ENCODE measurements at regions not wholly inside any gene's neighbourhood (a gene's known extent, or its start where the extent isn't known, plus 50 kb on each side); places are given as distances from the start of the nearest gene placed in this dataset.

- no TSS peak for BruUV-seq (replicated peaks)
- in situ Hi-C loops (cut with HindIII; ENCODE audit: extremely low pct_ligation_motif_present, low pct_unique_long_range_greater_than_20kb), result no loop called here
- CTCF ChIA-PET (ENCODE audit: low intra/inter-chr PET ratio, low total read pairs), result no interaction called here
- Histone ChIP-seq H2AFZ (ENCODE audit: low read length) (no peak overlapping the region), H3K4me1 (ENCODE audit: insufficient read depth, low read length) (peaks cover 29% of the 10 kb centered on the region), H3K79me2 (ENCODE audit: insufficient read depth, low read length) (no peaks in the 10 kb centered on the region), H3K4me3 (replicated peaks in 1 of 3; ENCODE audit: insufficient read depth in 1 of 3, low read depth in 2 of 3, low read length in 3 of 3) (no peak overlapping the region), H3K9ac (ENCODE audit: insufficient read depth, low read depth, low read length) (no peak overlapping the region), H3K27me3 (ENCODE audit: control insufficient read depth in 1 of 2, insufficient read depth in 2 of 2, low read length in 2 of 2) (peaks cover 2 to 51% of the 10 kb centered on the region in 2 experiments; a peak in 4 of 5 replicates), H4K20me1 (ENCODE audit: insufficient read depth, low read length) (no peaks in the 10 kb centered on the region), H3K36me3 (replicated peaks in 1 of 2; ENCODE audit: control insufficient read depth in 1 of 2, insufficient read depth in 2 of 2, low read length in 2 of 2) (no peaks in the 10 kb centered on the region), H3K4me2 (ENCODE audit: low read depth, low read length) (no peak overlapping the region), H3K9me3 (ENCODE audit: low read length) (no peaks in the 10 kb centered on the region), H3K27ac (ENCODE audit: extremely low read length, insufficient read depth, low read length) (no peak overlapping the region)
- ATAC-seq (no peak), DNase-seq (ENCODE audit: low spot score) (no peak), FAIRE-seq (no peak)
- POLR2A ChIA-PET, result no interaction called here
- no peak for TF ChIP-seq ZFP37 (CRISPR knock-in tag; IDR thresholded peaks at IDR 0.05; ENCODE audit: borderline replicate concordance)
- no peak for TF ChIP-seq TCF7L2 (IDR thresholded peaks at IDR 0.05; ENCODE audit: low read depth, low read length)
- no peak for TF ChIP-seq XRCC5 (optimal IDR thresholded peaks at IDR 0.05; ENCODE audit: low read length)
- no peak for TF ChIP-seq ZNF720 (CRISPR knock-in tag; IDR thresholded peaks at IDR 0.05)
- intact Hi-C loops (cut with micrococcal nuclease; ENCODE audit: unreplicated experiment), result no loop called here
- 33% methylated on average over 2 of the region's 2 CpGs for WGBS (ENCODE audit: low lambda C conversion rate)
Measured at GRCh38 chr17:73826872-73827228, 182.6 kb upstream of the SDK2 start.

GRCh38 chr17:73827627-73828291 is 183.5 kb upstream of the SDK2 start:
- ChIA-PET POLR2A (no interaction called here), CTCF (ENCODE audit: low intra/inter-chr PET ratio, low total read pairs) (no interaction called here)
- intact Hi-C loops (cut with micrococcal nuclease; ENCODE audit: unreplicated experiment), result no loop called here
- Histone ChIP-seq H3K27ac (ENCODE audit: extremely low read length, insufficient read depth, low read length) (no peak overlapping the region), H3K4me1 (ENCODE audit: insufficient read depth, low read length) (peaks cover 29% of the 10 kb centered on the region), H3K79me2 (ENCODE audit: insufficient read depth, low read length) (no peaks in the 10 kb centered on the region), H3K4me2 (ENCODE audit: low read depth, low read length) (peak overlapping the region; percentile 21; the same call in 1 of the 2 replicates), H3K27me3 (ENCODE audit: control insufficient read depth in 1 of 2, insufficient read depth in 2 of 2, low read length in 2 of 2) (peaks cover 2 to 51% of the 10 kb centered on the region in 2 experiments; a peak in 4 of 5 replicates), H3K36me3 (replicated peaks in 1 of 2; ENCODE audit: control insufficient read depth in 1 of 2, insufficient read depth in 2 of 2, low read length in 2 of 2) (no peaks in the 10 kb centered on the region), H3K9me3 (ENCODE audit: low read length) (no peaks in the 10 kb centered on the region), H3K4me3 (replicated peaks in 1 of 3; ENCODE audit: insufficient read depth in 1 of 3, low read depth in 2 of 3, low read length in 3 of 3) (no peak overlapping the region), H3K9ac (ENCODE audit: insufficient read depth, low read depth, low read length) (no peak overlapping the region), H4K20me1 (ENCODE audit: insufficient read depth, low read length) (no peaks in the 10 kb centered on the region), H2AFZ (ENCODE audit: low read length) (no peak overlapping the region)
- in situ Hi-C loops (cut with HindIII; ENCODE audit: extremely low pct_ligation_motif_present, low pct_unique_long_range_greater_than_20kb), result no loop called here
- FAIRE-seq (no peak), DNase-seq (ENCODE audit: low spot score) (peak; percentile 24), ATAC-seq (no peak; the same call in 1 of the 3 replicates)
- BruUV-seq (replicated peaks), result no TSS peak
- 45% methylated on average over 19 of the region's 19 CpGs for WGBS (ENCODE audit: low lambda C conversion rate)
- TF ChIP-seq ZNF772 (CRISPR knock-in tag; IDR thresholded peaks at IDR 0.05) (no peak), ETV5 (CRISPR knock-in tag; IDR thresholded peaks at IDR 0.05; ENCODE audit: borderline replicate concordance) (0 out of 2 replicates have a peak, but pooled peaks have one; percentile 14), ZNF7 (CRISPR knock-in tag; IDR thresholded peaks at IDR 0.05) (peak; percentile 58; the same call in 1 of the 2 replicates), FOXP4 (CRISPR knock-in tag; IDR thresholded peaks at IDR 0.05) (0 out of 2 replicates have a peak, but pooled peaks have one; percentile 12), FOXA1 (IDR thresholded peaks at IDR 0.05) (no peak), FOXA1 (CRISPR knock-in tag; IDR thresholded peaks at IDR 0.05) (peak; percentile 36; the same call in 1 of the 2 replicates), KMT2B (CRISPR knock-in tag; IDR thresholded peaks at IDR 0.05) (no peak), FOXA3 (CRISPR knock-in tag; IDR thresholded peaks at IDR 0.05) (0 out of 2 replicates have a peak, but pooled peaks have one; percentile 10), FOSL2 (CRISPR knock-in tag; IDR thresholded peaks at IDR 0.05) (0 out of 2 replicates have a peak, but pooled peaks have one; percentile 4), SMYD3 (CRISPR knock-in tag; IDR thresholded peaks at IDR 0.05) (no peak)

All from HepG2 (cell line).